ENCODE measurements at regions not wholly inside any gene's neighbourhood (a gene's known extent, or its start where the extent isn't known, plus 50 kb on each side); places are given as distances from the start of the nearest gene placed in this dataset.

DNA sequence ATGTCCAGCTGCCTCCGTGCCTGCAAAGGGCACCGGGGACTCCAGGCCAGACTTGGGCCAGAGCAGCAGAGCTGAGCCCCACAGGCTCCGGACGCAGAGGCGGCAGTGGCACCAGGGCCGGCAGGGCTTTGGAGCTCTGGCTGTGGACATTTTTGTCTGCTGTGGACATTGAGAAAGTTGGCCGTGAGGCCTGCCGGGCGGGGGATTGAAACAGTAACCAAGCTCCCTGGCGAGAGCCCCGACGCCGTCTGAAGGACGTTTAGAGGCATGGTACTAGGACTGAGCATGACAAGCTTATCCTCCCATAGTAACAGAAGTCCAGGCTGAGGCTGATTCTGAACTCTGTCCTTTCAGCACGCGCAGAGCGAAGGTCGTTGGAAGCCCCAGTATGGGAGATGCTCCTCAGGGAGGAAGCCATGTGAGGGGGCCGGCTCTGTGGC lies 323.8 kb downstream of the AMY1C start:
- no peak overlapping the region for H3K4me3 Mint-ChIP-seq

DNA sequence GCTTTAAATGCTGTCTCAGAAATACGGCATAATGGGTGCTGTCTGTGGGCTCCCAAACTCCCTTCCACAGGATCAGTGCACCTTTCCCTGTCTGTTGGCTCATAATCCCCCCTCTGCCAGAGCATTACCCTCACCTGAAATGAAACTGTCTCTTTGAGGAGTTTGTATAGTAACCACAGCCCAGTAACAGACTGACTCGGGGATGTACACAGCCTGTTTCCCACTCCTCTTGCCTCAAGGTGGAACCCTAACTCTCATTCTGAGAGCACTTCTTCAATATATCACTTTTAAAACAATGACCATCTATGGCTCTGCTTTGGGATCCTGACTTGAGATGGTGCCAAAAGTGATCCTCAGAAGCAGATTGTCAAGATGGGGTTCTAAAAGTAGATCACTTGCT lies 332.5 kb downstream of the AMY1C start:
- Histone ChIP-seq H3K79me2 (ENCODE audit: insufficient read depth, low read length) (no peaks in the 10 kb centered on the region), H3K4me3 (replicated peaks in 1 of 3; ENCODE audit: low read depth in 2 of 3, low read length in 3 of 3) (no peak overlapping the region), H3K27me3 (ENCODE audit: control insufficient read depth in 2 of 2, insufficient read depth in 2 of 2, low read length in 2 of 2) (no peaks in the 10 kb centered on the region), H4K20me1 (ENCODE audit: insufficient read depth, low read length) (no peaks in the 10 kb centered on the region), H3K4me1 (ENCODE audit: control insufficient read depth in 1 of 2, insufficient read depth in 2 of 2, low read length in 2 of 2) (no peaks in the 10 kb centered on the region), H3K9me3 (replicated peaks in 1 of 2; ENCODE audit: control insufficient read depth in 1 of 2, insufficient read depth in 1 of 2, low read length in 2 of 2) (no peaks in the 10 kb centered on the region), H3K36me3 (replicated peaks in 1 of 2; ENCODE audit: control insufficient read depth in 1 of 2, insufficient read depth in 2 of 2, low read length in 2 of 2) (no peaks in the 10 kb centered on the region), H3K9ac (ENCODE audit: insufficient read depth, low read length, poor library complexity, severe bottlenecking) (no peak overlapping the region), H2AFZ (ENCODE audit: insufficient read depth, low read depth, low read length, poor library complexity, severe bottlenecking) (no peak overlapping the region), H3K4me2 (replicated peaks; ENCODE audit: extremely low read depth, low read length, poor library complexity, severe bottlenecking) (no peak overlapping the region), H3K27ac (ENCODE audit: low read depth in 1 of 2, low read length in 2 of 2) (no peak overlapping the region)
- DNase-seq = no peak
- no peaks in the 10 kb centered on the region for H3K4me1 Mint-ChIP-seq
- intact Hi-C loops (cut with micrococcal nuclease) = no loop called here
- no peaks in the 10 kb centered on the region for H3K27me3 Mint-ChIP-seq (ENCODE audit: low read depth in 3 of 3)
- H3K4me3 Mint-ChIP-seq = no peak overlapping the region
- H3K36me3 Mint-ChIP-seq = no peaks in the 10 kb centered on the region
- WGBS (ENCODE audit: insufficient coverage) = 86% methylated on average over 1 of the region's 2 CpGs
- no peak overlapping the region for H3K27ac Mint-ChIP-seq
- peaks cover 0 to 3% (median 0%) of the 10 kb centered on the region in 7 donors for H3K9me3 Mint-ChIP-seq
- TF ChIP-seq, protein P1, sequence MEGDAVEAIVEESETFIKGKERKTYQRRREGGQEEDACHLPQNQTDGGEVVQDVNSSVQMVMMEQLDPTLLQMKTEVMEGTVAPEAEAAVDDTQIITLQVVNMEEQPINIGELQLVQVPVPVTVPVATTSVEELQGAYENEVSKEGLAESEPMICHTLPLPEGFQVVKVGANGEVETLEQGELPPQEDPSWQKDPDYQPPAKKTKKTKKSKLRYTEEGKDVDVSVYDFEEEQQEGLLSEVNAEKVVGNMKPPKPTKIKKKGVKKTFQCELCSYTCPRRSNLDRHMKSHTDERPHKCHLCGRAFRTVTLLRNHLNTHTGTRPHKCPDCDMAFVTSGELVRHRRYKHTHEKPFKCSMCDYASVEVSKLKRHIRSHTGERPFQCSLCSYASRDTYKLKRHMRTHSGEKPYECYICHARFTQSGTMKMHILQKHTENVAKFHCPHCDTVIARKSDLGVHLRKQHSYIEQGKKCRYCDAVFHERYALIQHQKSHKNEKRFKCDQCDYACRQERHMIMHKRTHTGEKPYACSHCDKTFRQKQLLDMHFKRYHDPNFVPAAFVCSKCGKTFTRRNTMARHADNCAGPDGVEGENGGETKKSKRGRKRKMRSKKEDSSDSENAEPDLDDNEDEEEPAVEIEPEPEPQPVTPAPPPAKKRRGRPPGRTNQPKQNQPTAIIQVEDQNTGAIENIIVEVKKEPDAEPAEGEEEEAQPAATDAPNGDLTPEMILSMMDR (IDR thresholded peaks at IDR 0.05) = no peak

More for the DNA sequence above, 323.8 kb downstream of the AMY1C start:
- Mint-ChIP-seq H3K27me3 (ENCODE audit: low read depth in 3 of 3) (no peaks in the 10 kb centered on the region), H3K27ac (no peak overlapping the region), H3K36me3 (no peaks in the 10 kb centered on the region), H3K9me3 (peaks cover 0 to 14% (median 6%) of the 10 kb centered on the region in 7 donors), H3K4me1 (no peaks in the 10 kb centered on the region)
- Histone ChIP-seq H3K9me3 (replicated peaks in 1 of 2; ENCODE audit: control insufficient read depth in 1 of 2, insufficient read depth in 1 of 2, low read length in 2 of 2) (peaks cover 7 to 14% of the 10 kb centered on the region in 2 donors), H3K4me2 (replicated peaks; ENCODE audit: extremely low read depth, low read length, poor library complexity, severe bottlenecking) (no peak overlapping the region), H3K27me3 (ENCODE audit: control insufficient read depth in 2 of 2, insufficient read depth in 2 of 2, low read length in 2 of 2) (no peaks in the 10 kb centered on the region), H3K4me3 (replicated peaks in 1 of 3; ENCODE audit: low read depth in 2 of 3, low read length in 3 of 3) (no peak overlapping the region), H2AFZ (ENCODE audit: insufficient read depth, low read depth, low read length, poor library complexity, severe bottlenecking) (no peak overlapping the region), H3K9ac (ENCODE audit: insufficient read depth, low read length, poor library complexity, severe bottlenecking) (no peak overlapping the region), H3K79me2 (ENCODE audit: insufficient read depth, low read length) (no peaks in the 10 kb centered on the region), H4K20me1 (ENCODE audit: insufficient read depth, low read length) (no peaks in the 10 kb centered on the region), H3K36me3 (replicated peaks in 1 of 2; ENCODE audit: control insufficient read depth in 1 of 2, insufficient read depth in 2 of 2, low read length in 2 of 2) (no peaks in the 10 kb centered on the region), H3K27ac (ENCODE audit: low read depth in 1 of 2, low read length in 2 of 2) (no peak overlapping the region), H3K4me1 (ENCODE audit: control insufficient read depth in 1 of 2, insufficient read depth in 2 of 2, low read length in 2 of 2) (no peaks in the 10 kb centered on the region)
- no peak for DNase-seq
- WGBS (ENCODE audit: insufficient coverage) = 92% methylated on average over 6 of the region's 19 CpGs
- intact Hi-C loops (cut with micrococcal nuclease) = no loop called here
- TF ChIP-seq, protein P1 (IDR thresholded peaks at IDR 0.05) = no peak
